ENCODE measurements at regions not wholly inside any gene's neighbourhood (a gene's known extent, or its start where the extent isn't known, plus 50 kb on each side); places are given as distances from the start of the nearest gene placed in this dataset.
"Not testable (repeated sequence)": the region's sequence is repeated elsewhere in the genome, so short reads cannot be mapped to it uniquely, and the experiment has no call there.

GRCh38 chr9:74391816-74392215 is 105.3 kb upstream of the RORB start:
- Mint-ChIP-seq H3K4me1 (ENCODE audit: low read depth) (no peaks in the 10 kb centered on the region), H3K27ac (no peak overlapping the region)

GRCh38 chr9:74403581-74403980 is 93.6 kb upstream of the RORB start:
- Mint-ChIP-seq H3K27ac (no peak overlapping the region), H3K9me3 (peaks cover 29% of the 10 kb centered on the region), H3K4me1 (ENCODE audit: low read depth) (no peaks in the 10 kb centered on the region), H3K36me3 (ENCODE audit: low read depth) (no peaks in the 10 kb centered on the region), H3K4me3 (no peak overlapping the region), H3K27me3 (ENCODE audit: low read depth) (no peaks in the 10 kb centered on the region)

More at GRCh38 chr9:74391816-74392215, 105.3 kb upstream of the RORB start:
- Mint-ChIP-seq H3K36me3 (ENCODE audit: low read depth) (no peaks in the 10 kb centered on the region), H3K4me3 (no peak overlapping the region), H3K27me3 (ENCODE audit: low read depth) (no peaks in the 10 kb centered on the region), H3K9me3 (no peaks in the 10 kb centered on the region)

GRCh38 chr9:74404620-74405019 is 92.5 kb upstream of the RORB start:
- Mint-ChIP-seq H3K9me3 (peaks cover 29% of the 10 kb centered on the region), H3K36me3 (ENCODE audit: low read depth) (no peaks in the 10 kb centered on the region), H3K27me3 (ENCODE audit: low read depth) (no peaks in the 10 kb centered on the region), H3K27ac (no peak overlapping the region), H3K4me1 (ENCODE audit: low read depth) (no peaks in the 10 kb centered on the region), H3K4me3 (no peak overlapping the region)

- no peak overlapping the region for H3K27ac Mint-ChIP-seq
- no peaks in the 10 kb centered on the region for H3K4me1 Mint-ChIP-seq (ENCODE audit: low read depth)
- no peaks in the 10 kb centered on the region for H3K36me3 Mint-ChIP-seq (ENCODE audit: low read depth)
- no peaks in the 10 kb centered on the region for H3K27me3 Mint-ChIP-seq (ENCODE audit: low read depth)
- peaks cover 29% of the 10 kb centered on the region for H3K9me3 Mint-ChIP-seq
- no peak overlapping the region for H3K4me3 Mint-ChIP-seq
These were observed 90.0 kb upstream of the RORB start for GRCh38 chr9:74407166-74407565.

- no peaks in the 10 kb centered on the region for H3K36me3 Mint-ChIP-seq (ENCODE audit: low read depth)
- H3K27ac Mint-ChIP-seq = no peak overlapping the region
- H3K4me1 Mint-ChIP-seq (ENCODE audit: low read depth) = no peaks in the 10 kb centered on the region
- H3K9me3 Mint-ChIP-seq = peaks cover 5% of the 10 kb centered on the region
- H3K27me3 Mint-ChIP-seq (ENCODE audit: low read depth) = no peaks in the 10 kb centered on the region
- no peak overlapping the region for H3K4me3 Mint-ChIP-seq
These were observed 84.7 kb upstream of the RORB start for GRCh38 chr9:74412236-74412979.

- Mint-ChIP-seq H3K27ac (no peak overlapping the region), H3K4me1 (ENCODE audit: low read depth) (no peaks in the 10 kb centered on the region), H3K4me3 (no peak overlapping the region), H3K36me3 (ENCODE audit: low read depth) (no peaks in the 10 kb centered on the region), H3K9me3 (no peaks in the 10 kb centered on the region), H3K27me3 (ENCODE audit: low read depth) (no peaks in the 10 kb centered on the region)
These were observed 83.3 kb upstream of the RORB start for GRCh38 chr9:74413876-74414275.

GRCh38 chr9:74414325-74414724 is 82.8 kb upstream of the RORB start:
- Mint-ChIP-seq H3K4me3 (no peak overlapping the region), H3K27me3 (ENCODE audit: low read depth) (no peaks in the 10 kb centered on the region), H3K4me1 (ENCODE audit: low read depth) (no peaks in the 10 kb centered on the region), H3K36me3 (ENCODE audit: low read depth) (no peaks in the 10 kb centered on the region), H3K9me3 (no peaks in the 10 kb centered on the region), H3K27ac (no peak overlapping the region)

GRCh38 chr9:74415995-74416394 is 81.1 kb upstream of the RORB start:
- no peaks in the 10 kb centered on the region for H3K36me3 Mint-ChIP-seq (ENCODE audit: low read depth)
- no peaks in the 10 kb centered on the region for H3K9me3 Mint-ChIP-seq
- H3K4me1 Mint-ChIP-seq (ENCODE audit: low read depth) = no peaks in the 10 kb centered on the region
- no peak overlapping the region for H3K27ac Mint-ChIP-seq
- no peaks in the 10 kb centered on the region for H3K27me3 Mint-ChIP-seq (ENCODE audit: low read depth)
- H3K4me3 Mint-ChIP-seq = no peak overlapping the region

GRCh38 chr9:74424488-74424887 is 72.6 kb upstream of the RORB start:
- not testable (repeated sequence) for H3K27me3 Mint-ChIP-seq (ENCODE audit: low read depth); H3K36me3 Mint-ChIP-seq (ENCODE audit: low read depth); H3K27ac Mint-ChIP-seq

GRCh38 chr9:74431467-74431866 is 65.7 kb upstream of the RORB start:
- Mint-ChIP-seq H3K27ac (no peak overlapping the region), H3K4me3 (no peak overlapping the region)

More at GRCh38 chr9:74424488-74424887, 72.6 kb upstream of the RORB start:
- H3K9me3 Mint-ChIP-seq; H3K4me3 Mint-ChIP-seq; H3K4me1 Mint-ChIP-seq (ENCODE audit: low read depth): not testable (repeated sequence)

GRCh38 chr9:74443036-74443750 is 53.9 kb upstream of the RORB start:
- H3K9me3 Mint-ChIP-seq = no peaks in the 10 kb centered on the region
- H3K27me3 Mint-ChIP-seq (ENCODE audit: low read depth) = no peaks in the 10 kb centered on the region
- no peak overlapping the region for H3K27ac Mint-ChIP-seq
- H3K36me3 Mint-ChIP-seq (ENCODE audit: low read depth) = no peaks in the 10 kb centered on the region
- no peaks in the 10 kb centered on the region for H3K4me1 Mint-ChIP-seq (ENCODE audit: low read depth)
- H3K4me3 Mint-ChIP-seq = no peak overlapping the region

More at GRCh38 chr9:74431467-74431866, 65.7 kb upstream of the RORB start:
- Mint-ChIP-seq H3K36me3 (ENCODE audit: low read depth) (no peaks in the 10 kb centered on the region), H3K4me1 (ENCODE audit: low read depth) (no peaks in the 10 kb centered on the region), H3K9me3 (peaks cover 7% of the 10 kb centered on the region), H3K27me3 (ENCODE audit: low read depth) (no peaks in the 10 kb centered on the region)

GRCh38 chr9:74444369-74444768 is 52.8 kb upstream of the RORB start:
- Mint-ChIP-seq H3K4me1 (ENCODE audit: low read depth) (no peaks in the 10 kb centered on the region), H3K27me3 (ENCODE audit: low read depth) (no peaks in the 10 kb centered on the region), H3K4me3 (no peak overlapping the region), H3K36me3 (ENCODE audit: low read depth) (no peaks in the 10 kb centered on the region), H3K27ac (no peak overlapping the region), H3K9me3 (no peaks in the 10 kb centered on the region)

Data from T-helper 1 cell treated with Interleukin-12 subunit alpha and Interleukin-12 subunit beta and Interleukin-4 antibody, amounts not matched to agents 30 μg/mL and 1 μg/mL, for 36 hours (primary cell).